HG03045 (cell line): ENCODE measurements at regions not wholly inside any gene's neighbourhood (a gene's known extent, or its start where the extent isn't known, plus 50 kb on each side); places are given as distances from the start of the nearest gene placed in this dataset.
"Not testable (repeated sequence)": the region's sequence is repeated elsewhere in the genome, so short reads cannot be mapped to it uniquely, and the experiment has no call there.

ENCODE experiments used
- ATAC-seq: cut with Tn5 transposase; IDR thresholded peaks from one replicate; pipeline ENCODE4 v1.9.1; 2021; ENCODE audit warnings: mild to moderate bottlenecking, moderate library complexity; ENCODE audit not compliant: unreplicated experiment

DNA sequence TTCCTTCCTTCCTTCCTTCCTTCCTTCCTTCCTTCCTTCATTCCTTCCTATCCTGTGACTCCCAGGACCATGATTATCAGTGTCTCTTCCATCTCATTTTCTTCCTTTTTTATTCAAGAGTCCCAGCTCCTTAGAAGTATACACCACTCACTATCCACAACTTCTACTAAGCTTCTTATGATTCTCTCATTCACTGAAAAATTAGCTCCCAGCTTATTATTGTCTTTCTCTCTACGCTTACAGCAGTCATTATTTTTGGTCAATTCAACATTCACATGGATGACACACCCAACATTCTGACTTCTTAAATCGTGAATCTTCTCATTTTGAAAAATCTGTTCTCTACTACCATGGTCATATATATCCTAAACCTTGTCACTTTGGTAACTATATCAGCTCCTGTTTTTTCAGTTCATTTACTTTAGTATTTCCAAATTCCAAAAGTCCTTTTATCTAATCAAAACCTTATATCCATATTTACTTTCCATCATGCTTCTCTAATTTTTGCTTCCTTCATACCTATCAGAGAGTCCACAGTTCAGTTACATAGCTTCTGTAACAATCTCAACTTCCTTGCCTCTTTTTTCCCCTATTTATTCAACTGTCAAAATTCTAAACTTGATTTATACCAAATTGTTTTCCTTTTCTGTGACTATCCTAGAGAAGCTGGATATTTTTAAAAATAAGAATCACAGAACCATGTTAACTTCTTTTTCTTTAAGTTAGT is 677.5 kb downstream of the RAPGEF2 start:
- no peak for ATAC-seq

DNA sequence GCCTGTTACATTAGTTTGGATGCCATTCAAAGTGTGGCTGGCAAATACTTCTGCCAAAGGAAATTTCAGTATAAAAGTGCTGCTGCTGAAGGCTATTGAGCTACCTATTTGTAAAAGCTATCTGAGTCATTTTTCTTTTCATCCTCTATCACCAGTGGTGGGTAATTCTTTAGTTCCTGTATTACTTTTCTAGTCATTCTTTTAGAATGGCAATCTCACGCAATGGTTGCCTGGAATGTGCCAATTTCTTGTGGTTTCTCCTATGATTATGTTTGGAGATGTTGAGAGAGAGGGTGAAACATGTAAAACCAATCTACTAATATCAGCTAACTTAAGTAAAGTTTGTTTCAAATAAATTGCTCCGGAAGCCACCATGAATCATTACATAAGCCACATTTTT is 685.0 kb downstream of the RAPGEF2 start:
- ATAC-seq, result no peak

DNA sequence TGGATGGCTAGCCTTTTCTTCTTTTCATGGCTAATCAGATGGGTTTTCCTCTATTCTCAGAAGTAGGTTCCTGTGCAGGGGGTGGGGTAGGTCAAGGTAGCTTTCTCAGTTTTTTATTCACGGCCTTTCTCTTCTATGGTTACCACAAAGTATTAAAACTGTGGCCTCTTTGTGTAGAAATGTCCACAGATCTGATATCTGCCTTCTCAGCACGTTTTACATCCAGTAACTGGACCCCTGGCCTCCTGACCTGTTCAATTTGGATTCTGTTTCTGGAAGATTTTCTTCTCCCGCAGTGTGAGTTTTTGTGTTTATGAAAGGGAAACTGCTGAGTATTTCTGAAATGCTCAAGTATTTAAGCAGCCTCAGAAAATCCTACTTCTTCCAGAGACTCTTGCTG is 688.5 kb downstream of the RAPGEF2 start:
- ATAC-seq, result no peak

DNA sequence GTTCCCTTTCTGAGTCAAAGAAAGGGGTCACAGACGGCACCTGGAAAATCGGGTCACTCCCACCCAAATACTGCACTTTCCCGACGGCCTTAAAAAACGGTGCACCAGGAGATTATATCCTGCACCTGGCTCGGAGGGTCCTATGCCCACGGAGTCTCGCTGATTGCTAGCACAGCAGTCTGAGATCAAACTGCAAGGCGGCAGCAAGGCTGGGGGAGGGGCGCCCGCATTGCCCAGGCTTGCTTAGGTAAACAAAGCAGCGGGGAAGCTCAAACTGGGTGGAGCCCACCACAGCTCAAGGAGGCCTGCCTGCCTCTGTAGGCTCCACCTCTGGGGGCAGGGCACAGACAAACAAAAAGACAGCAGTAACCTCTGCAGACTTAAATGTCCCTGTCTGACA is 701.7 kb downstream of the RAPGEF2 start:
- ATAC-seq, result not testable (repeated sequence)

DNA sequence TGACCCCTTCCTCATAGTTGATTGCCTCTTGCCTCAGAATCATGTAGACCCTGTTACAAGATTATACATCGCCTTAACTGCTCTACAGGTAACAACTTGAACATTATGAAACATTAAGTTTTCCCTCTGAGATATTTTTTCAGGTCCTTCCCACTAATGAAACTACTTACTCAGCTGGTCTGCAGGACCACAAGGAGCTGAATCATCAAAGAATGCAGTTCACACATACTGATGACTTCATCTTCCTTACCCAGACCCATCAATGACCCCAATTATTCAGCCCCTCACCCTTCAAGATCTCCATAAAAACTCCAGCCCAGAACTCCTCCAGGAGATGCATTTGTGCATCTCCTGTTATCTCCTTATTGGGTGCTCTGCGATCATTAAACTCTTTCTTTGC is 720.9 kb downstream of the RAPGEF2 start:
- ATAC-seq, result no peak

DNA sequence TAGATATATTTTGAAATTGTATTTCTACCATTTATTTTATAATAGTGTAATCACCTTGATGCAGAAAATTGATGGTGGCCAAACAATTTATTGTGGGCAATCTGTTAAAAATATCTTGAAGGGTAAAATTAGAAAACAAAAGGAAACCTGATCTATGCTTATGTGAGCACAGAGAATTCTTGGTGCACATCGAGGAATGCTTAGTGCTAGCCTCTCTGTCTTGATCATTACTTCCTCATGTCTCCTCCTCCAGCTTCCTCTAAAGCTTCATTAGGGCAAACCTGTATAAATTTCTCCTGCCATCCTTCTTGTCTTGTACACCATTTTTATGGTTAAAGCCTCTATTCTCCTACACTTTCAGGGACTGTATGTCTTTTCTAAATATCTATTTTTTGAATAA is 725.8 kb downstream of the RAPGEF2 start:
- ATAC-seq, result no peak

DNA sequence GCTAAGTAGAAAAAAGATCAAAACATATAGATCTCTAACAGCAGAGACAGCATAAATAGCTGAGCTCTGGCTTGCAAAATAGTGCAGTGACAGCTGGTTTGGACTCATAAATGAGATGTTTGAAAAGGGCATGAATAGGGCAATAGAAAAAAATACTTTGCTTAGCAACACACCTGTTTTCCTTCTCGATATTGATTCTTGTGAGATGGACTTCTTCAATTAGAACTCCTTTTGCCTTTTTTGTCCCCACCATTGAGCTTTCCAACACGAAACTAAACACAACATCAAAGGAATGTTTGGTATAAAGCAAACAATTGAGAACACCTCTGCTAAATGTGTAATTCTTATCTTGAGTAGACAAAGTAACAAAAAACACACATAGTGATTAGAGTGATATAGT is 726.3 kb downstream of the RAPGEF2 start:
- no peak for ATAC-seq

DNA sequence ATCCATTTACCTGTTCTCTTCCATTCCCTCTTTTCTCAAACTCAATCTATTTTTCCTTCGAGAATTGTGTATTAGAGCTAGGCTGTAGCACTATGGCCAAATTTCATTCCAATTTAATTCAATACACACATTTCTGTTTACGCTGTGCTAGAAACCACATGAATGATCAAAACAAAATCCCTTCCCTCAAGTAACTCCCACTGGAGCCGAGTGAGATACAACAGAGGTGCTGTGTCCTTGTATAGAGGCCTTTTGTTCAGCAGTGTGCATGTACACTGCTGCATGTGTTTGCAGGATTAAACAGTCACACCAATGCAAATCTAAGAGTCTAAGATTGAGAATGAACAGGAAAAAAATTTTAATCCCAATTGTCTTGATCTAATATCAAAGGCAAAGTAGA is 734.2 kb downstream of the RAPGEF2 start:
- no peak for ATAC-seq

DNA sequence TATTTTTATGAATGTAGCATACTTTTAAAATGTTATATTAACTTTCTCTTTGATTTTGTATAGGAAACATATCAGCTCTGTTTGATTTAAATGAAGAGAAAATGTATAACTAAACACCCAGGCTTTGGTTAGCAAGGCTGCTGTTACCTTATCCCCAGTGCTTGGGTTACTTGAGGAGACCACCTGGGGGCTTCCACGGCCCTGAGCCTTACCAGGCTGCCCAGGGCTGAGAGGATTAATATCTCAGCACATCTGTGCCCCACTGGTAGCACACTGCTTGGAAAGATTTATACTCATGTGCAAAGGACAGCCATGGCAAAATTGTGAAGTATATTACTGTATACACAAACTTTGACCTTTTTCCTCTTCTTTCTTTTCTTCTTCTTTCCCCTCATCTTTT is 752.9 kb downstream of the RAPGEF2 start:
- ATAC-seq, result no peak

DNA sequence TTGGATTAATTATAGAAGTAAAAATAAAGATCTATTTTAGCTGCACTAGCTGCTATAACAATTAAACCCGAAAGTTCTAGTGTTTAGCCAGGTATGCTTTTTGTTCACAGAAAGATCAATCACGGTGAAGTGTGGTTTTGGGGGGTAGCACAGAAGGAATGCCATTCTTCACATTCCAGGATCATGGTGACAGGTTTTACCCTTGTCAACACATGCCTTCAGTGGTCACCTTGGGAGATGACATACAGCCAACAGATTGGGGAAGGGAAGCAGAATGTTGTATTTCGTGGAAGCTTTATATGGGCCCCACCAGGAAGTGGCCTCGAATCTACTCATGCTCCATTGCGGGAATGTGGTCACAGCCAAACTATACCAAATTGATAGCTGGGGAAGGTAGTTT is 753.6 kb downstream of the RAPGEF2 start:
- ATAC-seq, result no peak

DNA sequence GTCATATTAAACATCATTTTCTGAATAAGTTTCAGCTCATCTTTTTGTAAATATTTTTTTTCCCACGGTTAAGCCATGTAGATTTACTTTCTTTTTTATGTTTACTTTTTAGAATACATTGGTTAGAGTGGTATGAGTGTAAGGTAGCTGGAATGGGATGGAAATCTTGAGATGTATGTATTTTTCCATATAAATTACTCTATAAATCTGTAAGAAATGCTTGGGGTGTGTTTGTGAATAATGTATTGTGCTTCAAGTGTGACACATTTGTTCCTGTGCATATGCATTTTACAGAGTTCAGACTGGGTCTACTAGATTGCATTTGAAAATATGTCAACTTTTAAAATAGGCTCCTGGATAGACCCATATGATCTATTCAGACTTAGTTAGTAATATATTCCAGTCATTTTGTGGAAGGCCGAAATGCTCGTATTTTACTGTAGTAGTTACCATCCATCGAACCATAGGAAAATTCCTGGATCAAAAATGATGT is 756.8 kb downstream of the RAPGEF2 start:
- no peak for ATAC-seq

DNA sequence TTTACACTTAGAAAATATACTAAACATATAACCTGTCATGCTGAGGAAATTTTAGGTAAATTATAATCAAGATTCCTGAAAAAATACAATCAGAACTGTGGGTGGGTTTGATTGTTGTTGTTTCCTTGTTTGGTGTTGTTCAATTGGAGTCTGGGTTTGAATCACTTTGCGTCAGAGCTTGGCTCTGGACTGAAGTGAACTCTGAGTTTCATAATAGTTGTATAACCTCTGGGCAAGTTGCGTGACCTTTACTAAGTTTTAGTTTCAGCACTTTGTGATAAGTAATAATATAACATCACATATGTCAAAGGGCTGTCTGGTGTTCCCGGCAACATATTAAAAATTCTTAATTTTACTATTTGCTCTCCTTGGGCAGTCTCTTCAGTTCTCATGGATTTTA is 758.1 kb downstream of the RAPGEF2 start:
- ATAC-seq, result no peak

DNA sequence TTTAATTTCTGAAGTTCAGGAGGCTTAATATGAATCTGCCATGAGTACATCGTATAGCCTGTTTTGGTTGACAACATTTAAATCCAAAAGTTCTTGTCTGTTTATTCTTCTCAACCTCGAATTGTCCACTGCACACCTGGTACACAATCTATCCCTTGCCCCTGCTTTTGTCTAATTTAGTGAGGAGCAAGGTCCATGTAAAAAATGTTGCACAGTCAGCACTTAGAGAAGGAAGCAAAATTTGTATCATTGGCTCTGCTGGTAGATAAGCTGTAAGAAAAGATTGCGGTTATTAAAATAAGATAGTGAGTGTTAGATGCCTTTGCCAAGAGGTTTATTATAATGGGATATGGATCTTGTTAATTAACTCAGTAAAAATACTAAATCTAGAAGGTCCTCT is 761.5 kb downstream of the RAPGEF2 start:
- ATAC-seq, result no peak

DNA sequence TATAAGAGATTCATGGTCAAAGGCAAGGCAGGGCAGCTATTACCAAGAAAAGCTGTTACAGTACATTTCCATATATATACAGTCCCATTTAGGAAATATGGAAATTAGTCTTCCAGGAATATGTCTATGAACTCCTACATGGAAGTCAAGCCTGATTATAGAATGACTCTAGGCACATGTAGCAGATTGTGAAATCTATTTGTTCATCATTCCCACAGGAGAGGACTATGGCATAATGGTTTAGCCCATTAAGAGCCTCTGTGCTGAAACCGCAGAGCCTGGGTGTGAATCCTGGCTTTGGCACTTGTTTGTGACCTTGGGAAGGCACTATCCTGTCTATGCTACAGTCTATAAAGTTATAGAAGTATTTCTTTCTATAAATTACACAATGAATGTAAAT is 764.8 kb downstream of the RAPGEF2 start:
- ATAC-seq, result no peak

DNA sequence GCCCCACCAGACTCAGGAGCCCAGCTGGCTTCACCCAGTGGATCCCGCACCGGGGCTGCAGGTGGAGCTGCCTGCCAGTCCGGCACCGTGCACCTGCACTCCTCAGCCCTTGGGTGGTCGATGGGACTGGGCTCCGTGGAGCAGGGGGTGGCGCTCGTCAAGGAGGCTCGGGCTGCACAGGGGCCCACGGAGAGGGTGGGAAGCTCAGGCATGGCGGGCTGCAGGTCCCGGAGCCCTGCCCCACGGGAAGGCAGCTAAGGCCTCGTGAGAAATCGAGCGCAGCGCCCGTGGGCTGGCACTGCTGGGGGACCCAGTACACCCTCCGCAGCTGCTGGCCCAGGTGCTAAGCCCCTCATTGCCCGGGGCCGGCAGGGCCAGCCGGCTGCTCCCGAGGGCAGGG is 766.1 kb downstream of the RAPGEF2 start:
- ATAC-seq, result not testable (repeated sequence)

DNA sequence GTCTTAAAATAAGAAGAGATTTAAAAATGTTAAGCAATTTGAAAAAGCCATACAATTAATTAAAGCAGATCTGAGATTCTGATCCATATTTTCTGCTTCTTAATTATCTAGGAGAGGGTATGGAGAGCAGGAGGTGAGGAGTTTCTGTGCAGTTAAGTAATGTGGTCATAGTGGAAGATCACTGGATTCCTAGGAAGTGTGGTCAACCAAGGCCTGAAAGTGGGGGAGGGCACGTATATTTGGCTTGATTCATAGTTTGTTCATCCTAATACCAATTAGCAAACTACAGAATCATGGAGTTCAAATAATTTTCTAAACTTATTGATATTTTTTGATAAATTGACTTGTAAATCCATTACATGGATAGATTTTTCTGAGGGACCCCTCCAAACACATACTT is 768.3 kb downstream of the RAPGEF2 start:
- ATAC-seq, result no peak

DNA sequence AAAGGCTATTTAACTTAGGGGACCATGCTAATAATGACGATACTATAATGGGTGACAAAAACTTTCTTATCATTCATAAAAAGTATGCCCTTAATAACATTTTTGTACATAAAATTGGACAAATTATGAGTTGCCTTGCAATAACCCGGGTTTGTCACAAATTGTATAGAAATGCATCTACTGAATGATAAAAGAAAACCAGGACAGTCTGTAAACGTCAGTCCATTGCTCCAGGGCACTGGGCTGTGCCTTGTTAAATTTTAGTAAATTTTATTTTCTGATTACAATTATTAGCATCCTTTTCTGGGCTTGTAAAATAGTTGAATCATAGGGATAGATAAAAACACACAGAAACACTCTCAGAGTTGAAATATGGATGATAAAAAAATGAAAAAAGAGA is 778.3 kb downstream of the RAPGEF2 start:
- ATAC-seq, result no peak

DNA sequence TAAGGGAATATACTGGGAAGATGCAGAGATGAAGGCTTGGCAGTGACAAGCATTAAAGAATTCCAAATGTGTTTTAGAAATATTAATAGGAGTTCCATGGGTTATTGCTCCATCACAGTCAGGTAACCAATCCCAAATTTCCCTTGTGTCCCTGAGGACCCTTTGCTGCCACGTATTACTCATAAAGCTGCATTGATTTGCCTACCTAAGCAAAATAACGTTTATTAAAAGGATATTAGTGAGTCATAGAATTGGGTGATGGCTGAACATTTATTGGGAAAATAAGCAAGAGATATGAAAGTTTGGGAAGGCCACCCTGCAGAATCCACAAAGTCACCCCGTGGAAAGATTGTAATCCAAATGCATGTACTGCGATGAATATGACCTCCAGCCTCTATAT is 782.1 kb downstream of the RAPGEF2 start:
- no peak for ATAC-seq

DNA sequence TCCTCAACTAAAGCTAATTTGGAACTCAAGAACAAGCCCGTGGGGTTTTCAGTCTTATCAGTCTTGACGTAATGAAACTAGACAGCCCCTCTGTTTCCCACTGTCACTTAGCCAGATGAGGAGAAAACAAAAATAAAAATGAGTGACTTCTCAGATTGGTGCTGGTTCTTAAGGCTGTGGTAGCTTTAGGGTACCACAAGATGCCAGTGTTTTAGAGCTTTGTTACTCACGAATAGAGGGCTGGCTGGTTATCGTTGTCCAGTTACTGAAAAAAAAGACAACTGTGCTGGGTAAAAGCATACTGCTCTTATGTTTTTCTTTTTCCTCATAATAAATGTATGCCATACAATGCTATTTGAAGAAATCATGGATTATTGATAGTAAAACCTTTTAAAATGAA is 796.7 kb downstream of the RAPGEF2 start:
- ATAC-seq, result no peak

DNA sequence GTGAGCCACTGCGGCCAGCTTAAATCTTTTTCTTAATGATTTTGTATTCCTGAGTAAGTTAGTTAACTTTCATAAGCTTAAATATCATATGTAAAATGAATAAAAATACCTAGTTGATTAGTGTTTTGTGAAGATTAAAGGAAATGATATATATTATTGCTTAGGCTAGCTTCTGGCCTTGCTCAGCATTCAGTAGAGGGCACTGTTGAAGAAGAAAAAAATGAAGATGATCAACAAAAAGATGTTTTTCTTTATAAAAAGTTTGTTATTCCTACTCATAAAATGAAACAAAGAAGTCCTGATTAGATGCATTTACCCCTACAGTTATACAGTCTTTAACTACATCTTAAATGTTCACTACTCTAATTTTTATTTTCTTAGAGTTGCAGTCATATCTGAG is 797.7 kb downstream of the RAPGEF2 start:
- no peak for ATAC-seq

DNA sequence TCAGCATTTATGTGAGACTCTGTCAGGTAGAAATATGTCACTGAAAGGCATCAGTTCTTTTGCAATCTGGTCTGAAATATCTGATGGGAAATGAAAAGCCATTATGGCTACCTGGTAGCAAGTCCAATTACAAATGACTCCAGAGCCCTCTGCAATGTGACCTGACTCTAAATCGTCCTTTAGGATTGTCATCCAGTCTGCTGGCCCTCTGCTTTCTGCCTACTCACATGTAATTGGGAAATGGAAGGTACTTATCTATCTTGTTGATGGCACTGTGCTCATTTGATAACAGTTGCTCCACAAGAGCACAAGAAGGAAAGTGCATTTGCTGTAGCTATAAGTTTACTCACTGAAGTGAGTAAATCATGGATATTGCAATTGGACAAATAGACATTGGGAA is 799.8 kb downstream of the RAPGEF2 start:
- no peak for ATAC-seq

DNA sequence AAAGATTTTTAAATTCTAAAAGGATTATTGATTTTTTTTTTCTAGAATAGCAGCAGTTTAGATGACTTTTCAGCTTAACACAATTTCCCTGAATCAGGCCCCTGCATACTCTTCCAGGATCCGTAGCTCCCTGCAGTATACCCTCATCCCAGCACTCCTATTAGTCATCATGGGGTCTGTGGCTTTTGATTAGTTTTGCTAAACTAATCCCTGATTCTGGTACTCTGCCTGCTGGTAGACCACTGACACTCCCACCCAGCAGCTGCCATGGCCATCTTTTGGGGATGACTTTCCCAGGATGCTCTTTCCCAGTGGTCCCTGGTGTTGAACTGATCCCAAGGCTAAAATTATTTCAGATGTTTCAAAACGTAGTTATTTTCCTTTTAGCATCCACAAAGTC is 802.0 kb downstream of the RAPGEF2 start:
- ATAC-seq, result no peak

DNA sequence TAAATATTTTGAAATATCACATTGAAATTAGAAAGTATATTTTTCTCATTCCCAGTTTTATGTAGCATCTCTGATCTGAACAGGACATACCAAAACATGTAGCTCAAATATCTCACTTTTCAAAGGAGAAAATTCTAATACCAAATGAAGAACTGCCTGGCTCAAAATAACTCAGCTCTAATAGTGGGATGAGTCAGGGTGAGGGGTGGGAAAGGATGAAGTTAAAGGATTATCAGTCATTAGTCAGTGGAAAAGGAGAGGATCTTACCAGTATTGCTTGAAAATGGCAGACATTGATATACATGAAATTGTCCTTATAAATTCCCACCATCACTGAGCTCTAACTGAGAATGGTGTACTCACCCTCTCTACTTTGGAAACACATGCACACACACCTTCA is 803.2 kb downstream of the RAPGEF2 start:
- no peak for ATAC-seq
